Neural cell (in vitro differentiated cells): ENCODE measurements at regions not wholly inside any gene's neighbourhood (a gene's known extent, or its start where the extent isn't known, plus 50 kb on each side); places are given as distances from the start of the nearest gene placed in this dataset.

Experiments used
- EP300 ChIP-seq: fragments of 450-650 bp; conservative IDR thresholded peaks from 2 replicates; pipeline ENCODE4 v1.6.1; 2014; ENCODE audit warnings: antibody characterized with exemption, mild to moderate bottlenecking, moderate library complexity; ENCODE audit not compliant: poor library complexity, severe bottlenecking
- EZH2 ChIP-seq: fragments of 200-600, 300-800 bp; shearing (Covaris generic), sonication (generic); IDR thresholded peaks from 2 replicates; pipeline ENCODE4 v1.6.1; 2014; ENCODE audit warnings: antibody characterized with exemption, low read length, borderline replicate concordance, mild to moderate bottlenecking; ENCODE audit not compliant: insufficient read depth, poor library complexity, severe bottlenecking
- POLR2AphosphoS5 ChIP-seq: IDR thresholded peaks from 2 replicates; pipeline ENCODE4 v1.6.1; 2012
- RAD21 ChIP-seq: fragments of 450-650 bp; conservative IDR thresholded peaks from 2 replicates; pipeline ENCODE4 v1.6.1; 2014; ENCODE audit warnings: antibody characterized with exemption, mild to moderate bottlenecking, moderate library complexity
- SMC3 ChIP-seq: fragments of 450-650 bp; conservative IDR thresholded peaks from 2 replicates; pipeline ENCODE4 v1.6.1; 2014; ENCODE audit warnings: antibody characterized with exemption, mild to moderate bottlenecking, moderate library complexity; ENCODE audit not compliant: poor library complexity
- TAF1 ChIP-seq: IDR thresholded peaks from 2 replicates; pipeline ENCODE4 v1.6.1; 2012; ENCODE audit warnings: low read depth
- TF ChIP-seq, protein P1 (sequence below): IDR thresholded peaks from 2 replicates; pipeline ENCODE4 v1.6.1; 2012; ENCODE audit warnings: borderline replicate concordance
- TF ChIP-seq, protein P2 (sequence below): fragments of 450-650 bp; IDR thresholded peaks from 2 replicates; pipeline ENCODE4 v1.5.1; 2014; ENCODE audit warnings: antibody characterized with exemption, mild to moderate bottlenecking, moderate library complexity; ENCODE audit not compliant: poor library complexity, severe bottlenecking

DNA sequence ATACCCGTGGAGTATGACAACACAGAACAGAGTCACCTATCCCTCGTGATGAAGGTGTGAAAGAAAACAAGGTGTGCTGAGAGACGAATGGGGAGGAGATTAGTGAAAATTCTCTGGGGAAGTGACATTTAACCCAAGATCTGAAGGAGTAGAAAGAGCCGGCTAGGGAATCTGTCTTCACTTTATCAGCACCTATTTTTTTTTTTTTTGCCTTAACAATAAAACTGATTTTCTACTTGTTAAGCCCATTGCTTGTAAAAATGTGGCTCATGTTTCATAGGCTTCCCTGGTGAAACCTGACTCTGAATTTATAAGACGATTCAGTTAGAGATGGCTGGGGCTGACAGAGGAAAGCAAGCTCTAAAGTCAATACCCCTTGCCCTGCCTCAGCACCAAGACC is 322.6 kb upstream of the MSX2 start:
- TF ChIP-seq, protein P1, sequence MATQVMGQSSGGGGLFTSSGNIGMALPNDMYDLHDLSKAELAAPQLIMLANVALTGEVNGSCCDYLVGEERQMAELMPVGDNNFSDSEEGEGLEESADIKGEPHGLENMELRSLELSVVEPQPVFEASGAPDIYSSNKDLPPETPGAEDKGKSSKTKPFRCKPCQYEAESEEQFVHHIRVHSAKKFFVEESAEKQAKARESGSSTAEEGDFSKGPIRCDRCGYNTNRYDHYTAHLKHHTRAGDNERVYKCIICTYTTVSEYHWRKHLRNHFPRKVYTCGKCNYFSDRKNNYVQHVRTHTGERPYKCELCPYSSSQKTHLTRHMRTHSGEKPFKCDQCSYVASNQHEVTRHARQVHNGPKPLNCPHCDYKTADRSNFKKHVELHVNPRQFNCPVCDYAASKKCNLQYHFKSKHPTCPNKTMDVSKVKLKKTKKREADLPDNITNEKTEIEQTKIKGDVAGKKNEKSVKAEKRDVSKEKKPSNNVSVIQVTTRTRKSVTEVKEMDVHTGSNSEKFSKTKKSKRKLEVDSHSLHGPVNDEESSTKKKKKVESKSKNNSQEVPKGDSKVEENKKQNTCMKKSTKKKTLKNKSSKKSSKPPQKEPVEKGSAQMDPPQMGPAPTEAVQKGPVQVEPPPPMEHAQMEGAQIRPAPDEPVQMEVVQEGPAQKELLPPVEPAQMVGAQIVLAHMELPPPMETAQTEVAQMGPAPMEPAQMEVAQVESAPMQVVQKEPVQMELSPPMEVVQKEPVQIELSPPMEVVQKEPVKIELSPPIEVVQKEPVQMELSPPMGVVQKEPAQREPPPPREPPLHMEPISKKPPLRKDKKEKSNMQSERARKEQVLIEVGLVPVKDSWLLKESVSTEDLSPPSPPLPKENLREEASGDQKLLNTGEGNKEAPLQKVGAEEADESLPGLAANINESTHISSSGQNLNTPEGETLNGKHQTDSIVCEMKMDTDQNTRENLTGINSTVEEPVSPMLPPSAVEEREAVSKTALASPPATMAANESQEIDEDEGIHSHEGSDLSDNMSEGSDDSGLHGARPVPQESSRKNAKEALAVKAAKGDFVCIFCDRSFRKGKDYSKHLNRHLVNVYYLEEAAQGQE: no peak
- TF ChIP-seq, protein P2, sequence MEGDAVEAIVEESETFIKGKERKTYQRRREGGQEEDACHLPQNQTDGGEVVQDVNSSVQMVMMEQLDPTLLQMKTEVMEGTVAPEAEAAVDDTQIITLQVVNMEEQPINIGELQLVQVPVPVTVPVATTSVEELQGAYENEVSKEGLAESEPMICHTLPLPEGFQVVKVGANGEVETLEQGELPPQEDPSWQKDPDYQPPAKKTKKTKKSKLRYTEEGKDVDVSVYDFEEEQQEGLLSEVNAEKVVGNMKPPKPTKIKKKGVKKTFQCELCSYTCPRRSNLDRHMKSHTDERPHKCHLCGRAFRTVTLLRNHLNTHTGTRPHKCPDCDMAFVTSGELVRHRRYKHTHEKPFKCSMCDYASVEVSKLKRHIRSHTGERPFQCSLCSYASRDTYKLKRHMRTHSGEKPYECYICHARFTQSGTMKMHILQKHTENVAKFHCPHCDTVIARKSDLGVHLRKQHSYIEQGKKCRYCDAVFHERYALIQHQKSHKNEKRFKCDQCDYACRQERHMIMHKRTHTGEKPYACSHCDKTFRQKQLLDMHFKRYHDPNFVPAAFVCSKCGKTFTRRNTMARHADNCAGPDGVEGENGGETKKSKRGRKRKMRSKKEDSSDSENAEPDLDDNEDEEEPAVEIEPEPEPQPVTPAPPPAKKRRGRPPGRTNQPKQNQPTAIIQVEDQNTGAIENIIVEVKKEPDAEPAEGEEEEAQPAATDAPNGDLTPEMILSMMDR: no peak
- TF ChIP-seq EZH2 (no peak), TAF1 (no peak), EP300 (no peak), POLR2AphosphoS5 (no peak), RAD21 (no peak), SMC3 (no peak)
